AG04449 (cell line): ENCODE measurements at regions not wholly inside any gene's neighbourhood (a gene's known extent, or its start where the extent isn't known, plus 50 kb on each side); places are given as distances from the start of the nearest gene placed in this dataset.

ENCODE experiments used
- CTCF ChIA-PET: fragments of 350-600 bp; formaldehyde crosslinking; extraction: SDS; loops from one replicate; lab custom pipeline; 2021; ENCODE audit warnings: antibody characterized with exemption; lab: Yijun Ruan, JAX
- POLR2A ChIA-PET: fragments of 400-600, 350-600 bp; formaldehyde crosslinking; extraction: SDS; loops from one replicate; lab custom pipeline; 2020; ENCODE audit warnings: antibody characterized with exemption, inconsistent platforms; lab: Yijun Ruan, JAX
- DNase-seq: peaks from one replicate; pipeline ENCODE4 v3.0.0-alpha.2; 2010; ENCODE audit warnings: low read depth, low spot score
- H3K4me3 ChIP-seq: 2 replicates; pipeline ENCODE4 v1.5.1; 2011; ENCODE audit warnings: low read depth, mild to moderate bottlenecking, control low read depth, low read length
- TF ChIP-seq, protein P1 (sequence below): IDR thresholded peaks from one replicate; pipeline ENCODE4 v1.5.1; 2011; ENCODE audit warnings: mild to moderate bottlenecking, moderate library complexity, low read length, control low read depth, inconsistent platforms; ENCODE audit not compliant: insufficient read depth; ENCODE audit errors: missing control alignments

DNA sequence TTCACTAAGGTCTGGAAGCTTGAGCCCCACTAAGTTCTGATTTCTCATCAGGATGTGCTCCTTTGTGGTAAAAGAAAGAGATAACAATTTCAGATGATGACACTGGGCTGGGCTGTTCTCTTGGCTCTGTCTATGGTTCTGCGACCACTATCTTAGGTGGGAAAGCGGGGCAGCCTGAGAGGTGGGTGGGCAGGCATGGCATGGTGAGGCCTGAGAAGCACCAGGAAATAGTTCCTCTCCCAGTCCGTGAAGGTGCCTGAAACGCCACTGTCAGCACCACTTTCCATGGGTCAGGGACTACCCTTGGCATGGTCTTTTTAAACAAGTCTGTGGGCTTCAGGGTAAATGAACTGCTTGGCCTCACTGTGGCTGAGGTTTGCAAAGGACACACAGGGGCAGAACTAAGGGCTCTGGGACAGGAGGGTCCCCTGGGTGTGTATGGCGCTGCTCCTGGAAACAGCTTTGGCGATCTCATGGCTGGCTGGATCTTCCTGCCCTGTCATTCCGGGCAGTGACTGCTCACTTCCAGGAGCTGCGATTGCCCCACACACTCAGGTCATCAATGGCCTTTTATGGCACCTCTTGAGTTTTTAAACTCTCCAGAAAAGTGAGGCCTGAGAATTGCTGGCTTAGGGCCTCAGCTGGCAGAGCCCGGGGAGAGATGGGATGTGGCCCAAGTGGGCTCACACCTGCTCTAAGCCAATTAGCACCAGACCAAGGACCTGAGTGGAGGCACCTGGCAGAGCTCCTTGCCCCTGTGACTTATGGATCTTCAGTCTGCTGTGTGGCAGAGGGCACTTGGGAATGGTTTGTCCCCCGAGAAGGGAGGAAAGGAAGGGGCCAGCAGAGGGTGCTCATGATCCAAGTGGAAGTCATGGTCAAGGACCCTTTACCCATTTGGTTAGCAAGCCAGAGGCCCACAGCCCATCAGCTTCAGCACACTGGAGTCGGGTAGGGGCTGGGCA, 55.6 kb upstream of the LYVE1 start:
- TF ChIP-seq, protein P1, sequence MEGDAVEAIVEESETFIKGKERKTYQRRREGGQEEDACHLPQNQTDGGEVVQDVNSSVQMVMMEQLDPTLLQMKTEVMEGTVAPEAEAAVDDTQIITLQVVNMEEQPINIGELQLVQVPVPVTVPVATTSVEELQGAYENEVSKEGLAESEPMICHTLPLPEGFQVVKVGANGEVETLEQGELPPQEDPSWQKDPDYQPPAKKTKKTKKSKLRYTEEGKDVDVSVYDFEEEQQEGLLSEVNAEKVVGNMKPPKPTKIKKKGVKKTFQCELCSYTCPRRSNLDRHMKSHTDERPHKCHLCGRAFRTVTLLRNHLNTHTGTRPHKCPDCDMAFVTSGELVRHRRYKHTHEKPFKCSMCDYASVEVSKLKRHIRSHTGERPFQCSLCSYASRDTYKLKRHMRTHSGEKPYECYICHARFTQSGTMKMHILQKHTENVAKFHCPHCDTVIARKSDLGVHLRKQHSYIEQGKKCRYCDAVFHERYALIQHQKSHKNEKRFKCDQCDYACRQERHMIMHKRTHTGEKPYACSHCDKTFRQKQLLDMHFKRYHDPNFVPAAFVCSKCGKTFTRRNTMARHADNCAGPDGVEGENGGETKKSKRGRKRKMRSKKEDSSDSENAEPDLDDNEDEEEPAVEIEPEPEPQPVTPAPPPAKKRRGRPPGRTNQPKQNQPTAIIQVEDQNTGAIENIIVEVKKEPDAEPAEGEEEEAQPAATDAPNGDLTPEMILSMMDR = peak; percentile 52
- CTCF ChIA-PET = interaction anchor here (0.9 to 4.9 kb wide), 16 partner anchors 14 to 218 kb away, joined by 3 to 38 read pairs (median 5); partner anchors contain the start of gene RNF141
- H3K4me3 ChIP-seq = no peak overlapping the region
- POLR2A ChIA-PET = no interaction called here
- no peak for DNase-seq

DNA sequence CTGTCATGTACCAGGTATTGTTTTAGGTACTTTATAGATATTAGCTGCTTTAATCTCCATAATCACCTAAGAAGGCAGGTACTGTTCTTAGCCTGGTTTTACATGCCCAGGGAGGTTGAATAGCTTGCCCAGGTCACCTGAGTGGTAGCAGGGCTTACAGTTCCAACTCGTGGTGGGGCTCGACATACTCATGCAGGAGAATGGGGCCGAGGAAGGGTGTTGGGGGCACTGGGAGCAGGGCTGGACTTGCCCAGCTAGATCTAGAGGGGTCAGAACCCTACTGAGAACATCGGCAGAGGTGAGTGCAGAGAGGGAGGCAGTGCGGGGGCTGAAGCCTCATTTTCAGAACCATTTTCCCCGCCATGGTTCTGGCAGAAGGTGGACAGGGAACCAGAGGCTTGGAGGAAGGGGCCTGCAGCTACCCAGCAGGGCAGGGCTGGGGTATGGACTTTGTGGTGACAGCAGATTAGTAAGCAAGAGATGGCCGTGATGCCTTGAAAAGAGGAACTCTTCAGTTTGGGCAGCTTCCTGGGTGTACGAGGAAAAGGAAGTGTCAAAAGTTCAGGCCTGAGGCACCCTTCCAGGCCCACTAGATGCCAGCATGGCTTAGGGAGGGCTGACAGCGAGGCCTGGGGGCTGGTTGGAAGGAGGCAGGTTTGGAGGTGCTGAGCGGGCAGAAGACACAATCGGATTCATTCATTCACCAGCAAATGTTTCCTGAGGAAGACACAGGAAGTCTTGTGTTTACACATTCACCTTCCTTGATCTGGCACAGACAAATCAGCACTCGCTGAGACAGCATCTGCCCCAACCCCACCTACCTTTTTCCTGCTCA, 54.7 kb upstream of the LYVE1 start:
- CTCF ChIA-PET = interaction anchor here (0.9 to 4.9 kb wide), 12 partner anchors 12 to 217 kb away, joined by 3 to 38 read pairs (median 5); partner anchors contain the start of gene RNF141

DNA sequence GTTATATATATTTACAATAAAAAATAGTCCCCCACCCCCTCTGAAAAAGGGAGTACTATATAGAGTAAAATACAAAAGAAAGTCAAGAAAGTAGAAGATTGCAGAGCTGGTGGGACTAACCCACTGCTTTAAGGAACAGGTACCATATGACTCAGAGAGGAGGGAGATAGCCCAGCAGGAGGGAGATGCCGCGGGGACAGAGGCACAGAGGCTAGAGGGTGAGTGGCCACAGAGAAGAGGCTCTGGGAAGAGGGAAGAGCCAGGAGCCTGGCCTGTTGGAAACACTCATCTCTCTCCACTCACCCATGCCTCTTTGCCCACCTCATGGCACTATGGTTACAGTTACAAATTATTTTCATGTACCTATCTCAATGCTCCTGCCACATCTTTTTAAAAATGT, 53.6 kb upstream of the LYVE1 start:
- H3K4me3 ChIP-seq = no peak overlapping the region
- POLR2A ChIA-PET = no interaction called here
- DNase-seq = no peak
- CTCF ChIA-PET = interaction anchor here (1.1 to 2.2 kb wide), 4 partner anchors 11 to 112 kb away, joined by 3 to 5 read pairs (median 4); no protein-coding TSS in a partner anchor
- TF ChIP-seq, protein P1 = no peak

More for the DNA sequence above, 54.7 kb upstream of the LYVE1 start:
- POLR2A ChIA-PET = no interaction called here
- no peak overlapping the region for H3K4me3 ChIP-seq
- TF ChIP-seq, protein P1 = no peak
- DNase-seq = no peak

DNA sequence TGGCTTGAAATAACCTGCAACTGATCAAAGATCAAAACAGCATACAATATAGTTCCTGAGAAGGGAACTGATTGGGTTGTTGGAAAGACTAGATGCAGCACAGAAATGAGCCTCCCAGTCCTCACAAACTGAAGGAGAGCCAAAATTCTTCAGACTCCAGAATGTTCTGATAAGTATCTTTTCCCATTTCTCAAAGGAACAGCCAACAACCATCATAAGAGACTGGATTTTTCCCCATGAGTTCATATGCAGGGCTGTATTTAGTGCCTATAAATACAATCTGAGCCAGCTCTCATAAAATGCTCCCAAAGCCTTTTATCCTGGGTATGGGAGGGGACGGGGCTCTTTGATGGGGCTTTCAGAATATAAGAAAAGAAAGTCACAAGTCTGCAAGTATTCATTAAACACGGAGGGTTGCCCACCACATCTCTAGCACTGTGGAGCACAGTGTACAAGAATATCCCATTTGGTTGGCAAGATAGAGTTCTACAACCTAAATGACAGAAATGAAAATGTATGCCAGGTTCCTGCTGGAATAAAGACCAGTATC, 50.7 kb upstream of the LYVE1 start:
- TF ChIP-seq, protein P1 = no peak
- DNase-seq = no peak
- ChIA-PET CTCF (interaction anchor here (0.9 to 1.6 kb wide), 3 partner anchors 17 to 36 kb away, joined by 3 to 7 read pairs (median 4); no protein-coding TSS in a partner anchor), POLR2A (no interaction called here)
- no peak overlapping the region for H3K4me3 ChIP-seq

DNA sequence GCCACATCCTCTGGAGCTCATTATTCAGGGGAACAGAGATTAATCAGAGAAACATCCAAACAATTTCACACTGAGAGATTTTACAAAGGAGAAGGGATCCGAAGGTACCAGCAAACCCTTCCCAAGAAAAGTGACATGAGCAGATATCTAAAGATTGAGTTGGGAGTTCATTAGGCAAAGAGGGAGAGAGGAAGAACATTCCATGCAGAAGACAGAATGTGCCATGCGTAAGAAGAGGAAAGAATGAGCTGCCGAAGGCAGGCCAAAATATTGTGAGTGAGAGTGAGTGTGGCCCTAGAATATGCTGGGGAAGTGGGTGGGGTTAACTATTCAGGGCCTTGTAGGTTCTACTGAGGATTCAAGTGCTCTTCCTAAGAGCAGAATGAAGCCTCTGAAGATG, 50.0 kb upstream of the LYVE1 start:
- TF ChIP-seq, protein P1 = no peak
- POLR2A ChIA-PET = no interaction called here

More for the DNA sequence above, 50.0 kb upstream of the LYVE1 start:
- H3K4me3 ChIP-seq = no peak overlapping the region
- DNase-seq = no peak
- CTCF ChIA-PET = interaction anchor here (0.9 to 2.0 kb wide), 4 partner anchors 18 to 108 kb away, joined by 3 to 7 read pairs (median 6); partner anchors contain the start of gene RNF141
